Osteoblast (primary cell): ENCODE measurements at regions not wholly inside any gene's neighbourhood (a gene's known extent, or its start where the extent isn't known, plus 50 kb on each side); places are given as distances from the start of the nearest gene placed in this dataset.

Experiments used
- DNase-seq: peaks from one replicate; pipeline ENCODE4 v3.0.0; 2011; ENCODE audit warnings: low spot score, mixed read lengths; ENCODE audit not compliant: insufficient read length; ENCODE audit errors: missing footprints
- H2AFZ ChIP-seq: 2 replicates; pipeline ENCODE4 v1.6.0; 2011; ENCODE audit warnings: mild to moderate bottlenecking, low read length
- H3K27ac ChIP-seq: 2 replicates; pipeline ENCODE4 v1.5.1; 2011; ENCODE audit warnings: mild to moderate bottlenecking, low read depth, low read length, moderate library complexity
- H3K27me3 ChIP-seq: 2 replicates; pipeline ENCODE4 v1.6.0; 2012; ENCODE audit warnings: mild to moderate bottlenecking, control low read depth, inconsistent platforms, low read length, moderate library complexity; ENCODE audit not compliant: insufficient read depth
- H3K36me3 ChIP-seq: 2 replicates; pipeline ENCODE4 v1.5.1; 2011; ENCODE audit warnings: mild to moderate bottlenecking, low read length, control low read depth, moderate library complexity; ENCODE audit not compliant: insufficient read depth
- H3K4me1 ChIP-seq: 2 replicates; pipeline ENCODE4 v1.5.1; 2011; ENCODE audit warnings: mild to moderate bottlenecking, low read length, control low read depth, moderate library complexity; ENCODE audit not compliant: insufficient read depth
- H3K4me2 ChIP-seq: 2 replicates; pipeline ENCODE4 v1.6.0; 2011; ENCODE audit warnings: mild to moderate bottlenecking, low read length; ENCODE audit not compliant: insufficient read depth
- H3K4me3 ChIP-seq: fragments of 200-600 bp; sonication (generic); 3 replicates; pipeline ENCODE4 v1.5.1; 2012; ENCODE audit warnings: mild to moderate bottlenecking, low read length, inconsistent platforms; ENCODE audit not compliant: insufficient read depth
- H3K79me2 ChIP-seq: 2 replicates; pipeline ENCODE4 v1.6.0; 2012; ENCODE audit warnings: mild to moderate bottlenecking, low read length, control low read depth, inconsistent platforms; ENCODE audit not compliant: insufficient read depth
- H3K9me3 ChIP-seq: 2 replicates; pipeline ENCODE4 v1.5.1; 2011; ENCODE audit warnings: low read depth, low read length, control low read depth
- H4K20me1 ChIP-seq: 2 replicates; pipeline ENCODE4 v1.6.0; 2012; ENCODE audit warnings: mild to moderate bottlenecking, low read length, control low read depth; ENCODE audit not compliant: insufficient read depth
- CTCF ChIP-seq: IDR thresholded peaks from 2 replicates; pipeline ENCODE4 v1.5.1; 2011; ENCODE audit warnings: mild to moderate bottlenecking, low read depth, low read length, moderate library complexity; ENCODE audit errors: extremely low read depth

- Histone ChIP-seq H3K4me1 (no peaks in the 10 kb centered on the region), H2AFZ (no peak overlapping the region), H3K79me2 (no peaks in the 10 kb centered on the region), H3K4me3 (no peak overlapping the region), H4K20me1 (no peaks in the 10 kb centered on the region), H3K4me2 (no peak overlapping the region), H3K36me3 (no peaks in the 10 kb centered on the region), H3K27me3 (peaks cover 5% of the 10 kb centered on the region), H3K9me3 (no peaks in the 10 kb centered on the region), H3K27ac (no peak overlapping the region)
- TF ChIP-seq CTCF: no peak
- DNase-seq: no peak
Observed at GRCh38 chr3:157754451-157754850, 251.2 kb upstream of the VEPH1 start.

- no peak for DNase-seq
- no peak for TF ChIP-seq CTCF
- Histone ChIP-seq H3K79me2 (no peaks in the 10 kb centered on the region), H3K4me1 (no peaks in the 10 kb centered on the region), H3K27ac (no peak overlapping the region), H3K36me3 (no peaks in the 10 kb centered on the region), H3K9me3 (no peaks in the 10 kb centered on the region), H4K20me1 (no peaks in the 10 kb centered on the region), H3K27me3 (peaks cover 5% of the 10 kb centered on the region), H3K4me3 (no peak overlapping the region), H3K4me2 (no peak overlapping the region), H2AFZ (no peak overlapping the region)
Observed at GRCh38 chr3:157753787-157754136, 250.5 kb upstream of the VEPH1 start.

- H2AFZ ChIP-seq: no peak overlapping the region
- peaks cover 5% of the 10 kb centered on the region for H3K27me3 ChIP-seq
- no peak overlapping the region for H3K4me3 ChIP-seq
- no peaks in the 10 kb centered on the region for H3K79me2 ChIP-seq
- H3K36me3 ChIP-seq: no peaks in the 10 kb centered on the region
- H3K9me3 ChIP-seq: no peaks in the 10 kb centered on the region
- no peak for DNase-seq
- no peaks in the 10 kb centered on the region for H3K4me1 ChIP-seq
- no peak overlapping the region for H3K4me2 ChIP-seq
- no peaks in the 10 kb centered on the region for H4K20me1 ChIP-seq
- TF ChIP-seq CTCF: no peak
- no peak overlapping the region for H3K27ac ChIP-seq
Observed at GRCh38 chr3:157752956-157753786, 250.0 kb upstream of the VEPH1 start.

GRCh38 chr3:157752554-157752953 lies 249.3 kb upstream of the VEPH1 start:
- Histone ChIP-seq H3K27ac (no peak overlapping the region), H2AFZ (no peak overlapping the region), H3K4me1 (no peaks in the 10 kb centered on the region), H3K4me2 (no peak overlapping the region), H3K4me3 (no peak overlapping the region), H4K20me1 (no peaks in the 10 kb centered on the region), H3K79me2 (no peaks in the 10 kb centered on the region), H3K27me3 (peaks cover 2% of the 10 kb centered on the region), H3K36me3 (no peaks in the 10 kb centered on the region), H3K9me3 (no peaks in the 10 kb centered on the region)
- TF ChIP-seq CTCF: no peak
- no peak for DNase-seq
